ENCODE measurements at regions not wholly inside any gene's neighbourhood (a gene's known extent, or its start where the extent isn't known, plus 50 kb on each side); places are given as distances from the start of the nearest gene placed in this dataset.

- TF ChIP-seq NFAT5 (CRISPR knock-in tag; IDR thresholded peaks at IDR 0.05) (no peak), CREB1 (IDR thresholded peaks at IDR 0.05) (no peak), CREB1 (CRISPR knock-in tag; IDR thresholded peaks at IDR 0.05) (no peak), CTCF (CRISPR knock-in tag; IDR thresholded peaks at IDR 0.05) (no peak), CBX5 (CRISPR knock-in tag; IDR thresholded peaks at IDR 0.05; ENCODE audit: borderline replicate concordance) (no peak), KDM4B (CRISPR knock-in tag; IDR thresholded peaks at IDR 0.05) (no peak)
Measured at GRCh38 chr15:36495456-36495991, 83.9 kb upstream of the CDIN1 start.

All from HepG2 (cell line).